Tibial nerve (tissue), 4 donors: ENCODE measurements at regions not wholly inside any gene's neighbourhood (a gene's known extent, or its start where the extent isn't known, plus 50 kb on each side); places are given as distances from the start of the nearest gene placed in this dataset.
A peak's percentile ranks its signal among the peaks of the same experiment; 100 is the strongest.

Source experiments
- DNase-seq, 2 donors: peaks; one replicate each; pipeline ENCODE4 v3.0.0-alpha.2; 2019; ENCODE audit warnings: low spot score in 2 of 2
- H3K27ac ChIP-seq, 4 donors: fragments of 200-600 bp; sonication (generic) in 3 of 4; one replicate each; pipeline ENCODE4 v1.5.1; 2017 to 2019; ENCODE audit warnings: mild to moderate bottlenecking in 1 of 4
- H3K27me3 ChIP-seq, 2 donors: fragments of 200-600 bp; sonication (generic) in 1 of 2; one replicate each; pipeline versions ENCODE4 v1.5.1 to v1.6.0; 2017 to 2019
- H3K36me3 ChIP-seq, 3 donors: fragments of 200-600 bp; sonication (generic); one replicate each; pipeline ENCODE4 v1.5.1; 2018 to 2019
- H3K4me1 ChIP-seq, 4 donors: fragments of 200-600 bp; sonication (generic) in 3 of 4; one replicate each; pipeline ENCODE4 v1.5.1; 2017 to 2019
- H3K4me3 ChIP-seq, 4 donors: fragments of 200-600 bp; sonication (generic) in 3 of 4; one replicate each; pipeline ENCODE4 v1.5.1; 2017 to 2019; ENCODE audit warnings: mild to moderate bottlenecking in 1 of 4, moderate library complexity in 1 of 4
- H3K9me3 ChIP-seq, 4 donors: fragments of 200-600 bp; sonication (generic) in 3 of 4; one replicate each; pipeline ENCODE4 v1.5.1; 2017 to 2019
- CTCF ChIP-seq, 5 experiments: fragments of 200-600 bp in 3 of 5; fragments of 450-650 bp in 2 of 5; sonication (generic) in 3 of 5; IDR thresholded peaks; one replicate each; pipeline ENCODE4 v1.5.1; 2016 to 2019; ENCODE audit warnings: antibody characterized with exemption in 5 of 5, mild to moderate bottlenecking in 3 of 5, moderate library complexity in 2 of 5
- EP300 ChIP-seq, 2 donors: sonication (generic); formaldehyde crosslinking; IDR thresholded peaks; one replicate each; pipeline ENCODE4 v1.6.1; 2017; ENCODE audit warnings: antibody characterized with exemption in 2 of 2, mild to moderate bottlenecking in 1 of 2
- POLR2A ChIP-seq, 2 donors: fragments of 450-650 bp; IDR thresholded peaks; one replicate each; pipeline ENCODE4 v1.6.1; 2017; ENCODE audit warnings: antibody characterized with exemption in 2 of 2, mild to moderate bottlenecking in 2 of 2, moderate library complexity in 2 of 2
- WGBS, 2 donors: methylation state at CpG; one replicate each; pipeline ENCODE4 v1.1.5; 2018; 5-methylcytosine and 5-hydroxymethylcytosine counted together

- H3K4me3 ChIP-seq, result no peak overlapping the region
- 65 to 72% methylated on average over 7 of the region's 7 CpGs for WGBS, 2 donors
- H3K9me3 ChIP-seq, result no peaks in the 10 kb centered on the region
- no peaks in the 10 kb centered on the region for H3K36me3 ChIP-seq
- H3K27ac ChIP-seq, result no peak overlapping the region
- no peak for DNase-seq
- H3K27me3 ChIP-seq, result no peaks in the 10 kb centered on the region
- H3K4me1 ChIP-seq, result peaks cover 0 to 27% (median 4%) of the 10 kb centered on the region in 4 donors
- TF ChIP-seq EP300 (IDR thresholded peaks at IDR 0.05) (no peak), POLR2A (IDR thresholded peaks at IDR 0.05) (no peak), CTCF (IDR thresholded peaks at IDR 0.05) (no peak)
Observed at GRCh38 chr1:229128066-229128608, 142.8 kb upstream of the RAB4A start.

GRCh38 chr1:229129301-229130027 lies 141.4 kb upstream of the RAB4A start:
- WGBS, 2 donors, result 85% methylated on average over 17 of the region's 17 CpGs
- TF ChIP-seq POLR2A (IDR thresholded peaks at IDR 0.05) (no peak), CTCF (IDR thresholded peaks at IDR 0.05) (no peak), EP300 (IDR thresholded peaks at IDR 0.05) (no peak)
- H3K4me3 ChIP-seq, result no peak overlapping the region
- no peaks in the 10 kb centered on the region for H3K36me3 ChIP-seq
- no peaks in the 10 kb centered on the region for H3K9me3 ChIP-seq
- peak overlapping the region in 1 of 4 donors; percentile 50 for H3K27ac ChIP-seq
- H3K27me3 ChIP-seq, result no peaks in the 10 kb centered on the region
- no peak for DNase-seq
- peaks cover 0 to 27% (median 4%) of the 10 kb centered on the region in 4 donors for H3K4me1 ChIP-seq

DNA sequence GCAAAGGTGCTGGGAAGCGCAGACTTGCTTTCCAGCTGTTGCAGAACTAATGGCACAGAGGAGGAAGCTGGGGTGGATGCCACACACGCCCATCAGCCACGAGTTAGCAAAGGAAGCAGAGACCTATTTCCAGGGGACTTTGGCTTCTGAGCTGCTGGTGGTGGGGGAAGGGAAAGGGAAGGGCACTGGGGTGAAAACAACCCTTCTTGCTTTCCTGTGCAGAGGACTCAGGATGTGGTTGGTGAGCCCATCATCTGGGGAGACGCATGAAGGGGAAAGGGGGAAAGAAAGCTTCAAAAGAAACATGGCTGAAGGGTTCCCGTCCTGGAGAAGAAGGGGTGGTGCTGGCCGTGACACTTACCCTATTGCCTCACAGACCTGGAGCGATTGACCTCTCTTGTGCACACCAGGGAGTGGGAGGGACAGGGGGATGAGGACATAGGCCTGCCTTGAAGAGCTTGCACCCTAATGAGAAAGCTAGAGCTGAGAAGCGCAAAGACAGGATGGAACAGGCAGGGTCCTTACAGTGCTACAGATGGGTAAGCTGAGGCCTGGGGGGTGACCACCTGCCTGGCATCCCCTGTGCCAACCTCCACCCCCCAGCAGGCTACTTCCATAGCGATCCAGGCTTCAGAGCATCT lies 140.8 kb upstream of the RAB4A start:
- H3K27me3 ChIP-seq, result no peaks in the 10 kb centered on the region
- H3K4me3 ChIP-seq, result no peak overlapping the region
- H3K9me3 ChIP-seq, result no peaks in the 10 kb centered on the region
- no peak for TF ChIP-seq CTCF (IDR thresholded peaks at IDR 0.05)
- peak in 1 of 2 donors; percentile 53 for TF ChIP-seq EP300 (IDR thresholded peaks at IDR 0.05)
- no peak for TF ChIP-seq POLR2A (IDR thresholded peaks at IDR 0.05)
- H3K36me3 ChIP-seq, result no peaks in the 10 kb centered on the region
- peak overlapping the region in 1 of 4 donors; percentile 50 for H3K27ac ChIP-seq
- peak in 1 of 2 donors; percentile 40 for DNase-seq
- 68 to 79% methylated on average over 9 of the region's 9 CpGs for WGBS, 2 donors
- peaks cover 0 to 27% (median 4%) of the 10 kb centered on the region in 4 donors for H3K4me1 ChIP-seq

DNA sequence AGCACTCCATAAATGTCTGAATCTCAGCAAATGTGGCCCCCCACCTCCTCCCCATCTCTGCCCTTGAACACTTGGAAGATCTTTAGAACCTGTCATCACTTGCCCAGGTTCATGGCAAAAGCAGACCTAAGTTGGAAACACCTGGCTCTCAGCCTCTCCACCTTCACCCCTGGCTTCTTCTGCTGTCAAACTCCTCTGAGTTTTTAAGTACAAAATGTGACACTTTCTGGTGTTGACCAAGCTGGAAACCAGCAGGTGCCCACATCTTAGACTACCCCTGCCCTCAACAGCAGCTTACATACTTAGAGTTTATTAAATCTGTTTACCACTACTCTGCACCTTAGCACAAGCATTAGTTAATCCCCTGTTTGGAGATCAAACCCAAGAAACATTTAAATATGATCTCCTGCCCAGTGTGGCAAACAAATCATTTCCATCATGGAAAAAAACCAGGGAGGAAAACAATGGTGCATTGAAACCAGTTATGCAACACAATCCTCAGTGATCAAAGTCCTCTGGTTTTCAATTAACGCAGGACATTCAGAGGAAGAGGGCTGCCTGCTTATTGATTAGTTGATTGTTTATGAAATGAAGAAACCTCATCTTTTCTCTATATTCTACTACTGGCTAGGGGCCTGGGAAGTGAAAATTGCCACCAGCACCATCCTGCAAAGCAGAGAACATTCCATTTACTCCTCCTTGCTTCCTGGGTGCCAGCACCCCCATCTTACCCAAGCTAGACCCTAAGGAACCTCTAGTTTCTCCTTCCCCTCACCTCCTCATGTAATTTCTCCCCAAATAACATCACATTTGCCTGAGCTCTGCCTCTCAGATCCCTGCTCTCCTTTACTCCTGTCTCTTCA lies 139.4 kb upstream of the RAB4A start:
- no peaks in the 10 kb centered on the region for H3K27me3 ChIP-seq
- H3K36me3 ChIP-seq, result no peaks in the 10 kb centered on the region
- peak overlapping the region in 1 of 4 donors; percentile 14 for H3K27ac ChIP-seq
- no peak overlapping the region for H3K4me3 ChIP-seq
- no peaks in the 10 kb centered on the region for H3K9me3 ChIP-seq
- H3K4me1 ChIP-seq, result peaks cover 0 to 27% (median 4%) of the 10 kb centered on the region in 4 donors
- no peak for DNase-seq
- TF ChIP-seq POLR2A (IDR thresholded peaks at IDR 0.05) (no peak), CTCF (IDR thresholded peaks at IDR 0.05) (no peak), EP300 (IDR thresholded peaks at IDR 0.05) (no peak)
- 46 to 48% methylated on average over 1 of the region's 1 CpG for WGBS, 2 donors
